BLaER1 treated with 17β-estradiol and CSF1 and Interleukin-3, amounts not matched to agents 10 nM and 100 nM (cell line): ENCODE measurements at regions not wholly inside any gene's neighbourhood (a gene's known extent, or its start where the extent isn't known, plus 50 kb on each side); places are given as distances from the start of the nearest gene placed in this dataset.

ENCODE experiments used
- H3K27ac ChIP-seq, 11 experiments: shearing (Covaris generic); formaldehyde crosslinking; 2 replicates each; pipeline ENCODE4 v1.8.1; 2022
- H3K27me3 ChIP-seq, 11 experiments: shearing (Covaris generic); formaldehyde crosslinking; 2 replicates each; pipeline ENCODE4 v1.8.1; 2022
- H3K36me3 ChIP-seq, 11 experiments: shearing (Covaris generic); formaldehyde crosslinking; 2 replicates each; pipeline ENCODE4 v1.8.1; 2022
- H3K4me1 ChIP-seq, 10 experiments: shearing (Covaris generic); formaldehyde crosslinking; 2 replicates each; pipeline ENCODE4 v1.8.1; 2022
- H3K4me2 ChIP-seq, 11 experiments: shearing (Covaris generic); formaldehyde crosslinking; 2 replicates each; pipeline ENCODE4 v1.8.1; 2022
- H3K4me3 ChIP-seq, 10 experiments: shearing (Covaris generic); formaldehyde crosslinking; 2 replicates each; pipeline ENCODE4 v1.8.1; 2022
- H3K9ac ChIP-seq, 11 experiments: shearing (Covaris generic); formaldehyde crosslinking; 2 replicates each; pipeline ENCODE4 v1.8.1; 2022
- H3K9me3 ChIP-seq, 11 experiments: shearing (Covaris generic); formaldehyde crosslinking; replicated peaks in 1 of 11; 2 replicates each; pipeline ENCODE4 v1.8.1; 2022
- H4K20me1 ChIP-seq, 11 experiments: shearing (Covaris generic); formaldehyde crosslinking; 2 replicates each; pipeline ENCODE4 v1.8.1; 2022
- Cebpa-rat ChIP-seq, 11 experiments: shearing (Covaris generic); IDR thresholded peaks; 2 replicates each; pipeline ENCODE4 v1.8.1; 2022

DNA sequence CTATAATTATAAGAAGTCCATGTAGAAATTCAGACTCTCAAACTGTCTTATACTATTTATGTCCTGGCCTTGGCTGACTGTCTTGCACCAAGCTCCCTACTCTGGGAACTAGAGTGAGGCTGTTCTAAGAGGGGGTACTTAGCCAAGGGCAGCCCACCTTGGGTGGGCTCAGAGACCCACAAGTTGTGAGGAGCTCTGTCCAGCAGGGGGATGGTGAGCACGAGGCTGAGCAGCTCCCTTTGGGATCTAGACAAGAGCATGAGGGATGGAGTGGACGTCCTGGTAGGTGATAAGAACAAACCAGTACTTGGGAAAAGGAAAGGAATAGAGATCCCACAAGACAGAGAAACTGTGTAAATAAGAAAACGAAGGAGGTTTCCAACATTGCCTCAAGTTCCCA is 127.1 kb upstream of the SLC44A3 start:
- Histone ChIP-seq H3K27me3 (peaks cover 0 to 19% (median 10%) of the 10 kb centered on the region in 11 experiments; a peak in 10 of 22 replicates), H3K9me3 (peaks cover 12 to 18% (median 15%) of the 10 kb centered on the region in 11 experiments), H3K4me3 (no peak overlapping the region), H3K36me3 (no peaks in the 10 kb centered on the region), H3K27ac (no peak overlapping the region), H3K4me2 (no peak overlapping the region), H3K4me1 (peaks cover 0 to 13% (median 10%) of the 10 kb centered on the region in 10 experiments; a peak in 15 of 20 replicates), H3K9ac (no peak overlapping the region), H4K20me1 (no peaks in the 10 kb centered on the region)
- TF ChIP-seq Cebpa-rat (IDR thresholded peaks at IDR 0.05): no peak

DNA sequence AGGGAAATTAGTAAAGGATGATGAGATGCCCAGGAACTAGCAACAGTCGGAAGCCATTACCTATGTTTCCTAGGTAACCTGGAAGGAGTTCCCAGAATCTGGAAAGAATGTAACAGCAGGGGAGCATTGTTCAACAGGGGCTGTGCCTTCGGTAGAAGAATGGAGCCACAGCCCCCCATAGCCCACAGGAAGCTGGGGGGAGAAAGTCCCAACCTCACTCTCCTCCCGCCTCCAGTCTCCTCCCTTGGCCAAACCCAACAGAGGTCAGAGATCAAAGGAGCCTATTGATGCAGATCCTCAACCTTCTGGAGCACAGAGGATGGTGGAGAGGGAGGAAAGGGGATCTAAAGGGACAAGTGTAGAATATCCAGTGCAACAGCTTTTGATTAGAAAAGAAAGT is 131.5 kb upstream of the SLC44A3 start:
- Histone ChIP-seq H3K4me2 (no peak overlapping the region), H3K4me1 (no peaks in the 10 kb centered on the region), H3K9me3 (peaks cover 18 to 39% (median 31%) of the 10 kb centered on the region in 11 experiments), H3K9ac (no peak overlapping the region), H3K27me3 (peaks cover 0 to 17% (median 8%) of the 10 kb centered on the region in 11 experiments; a peak in 9 of 22 replicates), H4K20me1 (no peaks in the 10 kb centered on the region), H3K27ac (no peak overlapping the region), H3K36me3 (no peaks in the 10 kb centered on the region), H3K4me3 (no peak overlapping the region)
- no peak for TF ChIP-seq Cebpa-rat (IDR thresholded peaks at IDR 0.05)

DNA sequence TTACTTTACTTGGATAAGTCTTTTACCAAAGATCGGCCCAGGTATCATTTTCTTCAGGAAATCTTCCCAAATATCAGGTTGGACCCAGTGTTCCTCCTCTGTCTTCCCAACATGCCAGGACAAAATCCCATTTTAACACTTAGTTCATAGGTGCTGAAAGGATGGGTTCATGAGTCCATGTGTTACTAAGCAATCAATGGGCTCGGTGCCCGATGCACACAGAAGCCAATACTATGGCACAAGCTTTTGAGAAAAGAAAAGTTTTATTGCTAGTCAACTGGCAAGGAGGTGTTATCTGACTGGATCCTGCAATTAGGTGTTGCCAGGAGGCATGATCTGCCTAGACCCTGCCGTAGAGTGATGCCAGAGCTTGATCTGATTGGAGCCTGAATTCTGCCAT is 133.3 kb upstream of the SLC44A3 start:
- H3K27ac ChIP-seq: no peak overlapping the region
- H3K4me3 ChIP-seq: no peak overlapping the region
- H3K4me1 ChIP-seq: no peaks in the 10 kb centered on the region
- H3K9ac ChIP-seq: no peak overlapping the region
- H3K27me3 ChIP-seq: 0 out of 22 replicates have a peak, but pooled peaks cover 0 to 4% (median 0%) of the 10 kb centered on the region in 11 experiments
- H3K36me3 ChIP-seq: no peaks in the 10 kb centered on the region
- H3K4me2 ChIP-seq: no peak overlapping the region
- no peak for TF ChIP-seq Cebpa-rat (IDR thresholded peaks at IDR 0.05)
- H3K9me3 ChIP-seq: peaks cover 15 to 34% (median 27%) of the 10 kb centered on the region in 11 experiments
- no peaks in the 10 kb centered on the region for H4K20me1 ChIP-seq

- peaks cover 7 to 24% (median 15%) of the 10 kb centered on the region in 11 experiments; a peak in 17 of 22 replicates for H3K9me3 ChIP-seq
- no peaks in the 10 kb centered on the region for H3K36me3 ChIP-seq
- no peak for TF ChIP-seq Cebpa-rat (IDR thresholded peaks at IDR 0.05)
- no peak overlapping the region for H3K4me3 ChIP-seq
- H3K27ac ChIP-seq: no peak overlapping the region
- H3K4me2 ChIP-seq: no peak overlapping the region
- H3K9ac ChIP-seq: no peak overlapping the region
- no peaks in the 10 kb centered on the region for H4K20me1 ChIP-seq
- no peaks in the 10 kb centered on the region for H3K27me3 ChIP-seq
- no peaks in the 10 kb centered on the region for H3K4me1 ChIP-seq
These were observed 135.4 kb upstream of the SLC44A3 start for GRCh38 chr1:94684690-94685250.

DNA sequence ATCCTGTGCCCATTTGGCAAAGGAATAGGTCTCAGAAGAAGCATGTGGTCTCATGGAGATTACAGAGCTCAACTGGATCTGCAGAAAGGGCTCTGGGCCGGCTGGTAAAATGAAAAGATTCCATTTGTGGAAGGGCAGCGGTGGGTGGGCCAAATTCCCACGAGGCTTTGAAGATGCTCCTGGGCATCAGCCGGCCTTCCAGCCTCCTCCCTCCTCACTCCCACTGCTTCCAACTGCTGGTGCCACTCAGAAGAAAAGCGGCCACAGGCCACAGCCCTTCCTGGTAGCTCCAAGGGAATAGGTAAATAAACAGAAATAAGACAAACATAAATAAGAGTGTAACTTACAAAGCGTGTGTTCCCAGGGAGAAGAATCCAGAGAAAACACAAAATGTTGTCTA is 136.3 kb upstream of the SLC44A3 start:
- Histone ChIP-seq H3K4me2 (no peak overlapping the region), H3K27ac (no peak overlapping the region), H3K4me1 (no peaks in the 10 kb centered on the region), H3K36me3 (no peaks in the 10 kb centered on the region), H3K27me3 (no peaks in the 10 kb centered on the region), H3K9ac (no peak overlapping the region), H3K4me3 (no peak overlapping the region), H3K9me3 (peaks cover 7 to 24% (median 15%) of the 10 kb centered on the region in 11 experiments; a peak in 17 of 22 replicates), H4K20me1 (no peaks in the 10 kb centered on the region)
- no peak for TF ChIP-seq Cebpa-rat (IDR thresholded peaks at IDR 0.05)

GRCh38 chr1:94680039-94680377 is 138.4 kb upstream of the F3 start:
- Histone ChIP-seq H3K9ac (no peak overlapping the region), H3K27ac (no peak overlapping the region), H3K4me1 (no peaks in the 10 kb centered on the region), H3K36me3 (no peaks in the 10 kb centered on the region), H3K27me3 (no peaks in the 10 kb centered on the region), H3K4me2 (no peak overlapping the region), H3K4me3 (no peak overlapping the region), H4K20me1 (no peaks in the 10 kb centered on the region), H3K9me3 (0 out of 22 replicates have a peak, but pooled peaks cover 0 to under 1% (median 0%) of the 10 kb centered on the region in 11 experiments)
- TF ChIP-seq Cebpa-rat (IDR thresholded peaks at IDR 0.05): no peak

DNA sequence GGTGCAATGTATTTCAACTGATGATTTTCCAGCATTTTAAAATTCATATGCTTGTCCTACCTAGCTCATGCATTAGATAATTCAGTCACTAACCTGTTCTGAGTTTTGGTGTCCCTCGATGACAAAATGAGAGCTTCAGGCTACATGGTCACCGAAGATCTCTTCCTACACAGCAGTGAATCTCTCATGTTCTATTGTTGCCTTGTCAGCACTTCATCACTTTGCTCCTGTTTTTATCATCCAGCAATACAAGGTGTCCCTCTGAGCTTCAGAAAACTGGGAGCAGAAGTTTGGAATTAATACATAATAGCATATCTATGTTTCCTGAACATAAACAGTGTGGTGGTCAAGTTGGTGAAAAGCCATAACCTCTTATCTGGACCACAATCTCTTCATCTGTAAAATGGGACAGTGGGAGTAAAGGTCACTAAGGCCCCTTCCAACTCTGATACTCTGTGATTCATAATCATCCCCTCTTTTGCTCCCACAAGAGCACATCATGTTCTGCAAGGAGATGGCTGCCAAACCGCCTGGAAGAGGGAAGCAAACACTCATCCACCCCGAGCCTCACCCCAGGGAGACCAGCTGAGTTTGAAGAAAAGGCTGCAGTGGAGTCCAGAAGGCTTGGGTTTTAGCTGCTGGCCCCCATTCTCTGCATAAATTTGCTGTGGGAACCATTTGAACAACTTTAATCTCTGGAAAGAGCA is 137.9 kb upstream of the F3 start:
- Histone ChIP-seq H3K36me3 (no peaks in the 10 kb centered on the region), H3K4me1 (no peaks in the 10 kb centered on the region), H4K20me1 (no peaks in the 10 kb centered on the region), H3K9ac (no peak overlapping the region), H3K27me3 (no peaks in the 10 kb centered on the region), H3K9me3 (no peaks in the 10 kb centered on the region), H3K4me3 (no peak overlapping the region), H3K27ac (no peak overlapping the region), H3K4me2 (no peak overlapping the region)
- no peak for TF ChIP-seq Cebpa-rat (IDR thresholded peaks at IDR 0.05)

DNA sequence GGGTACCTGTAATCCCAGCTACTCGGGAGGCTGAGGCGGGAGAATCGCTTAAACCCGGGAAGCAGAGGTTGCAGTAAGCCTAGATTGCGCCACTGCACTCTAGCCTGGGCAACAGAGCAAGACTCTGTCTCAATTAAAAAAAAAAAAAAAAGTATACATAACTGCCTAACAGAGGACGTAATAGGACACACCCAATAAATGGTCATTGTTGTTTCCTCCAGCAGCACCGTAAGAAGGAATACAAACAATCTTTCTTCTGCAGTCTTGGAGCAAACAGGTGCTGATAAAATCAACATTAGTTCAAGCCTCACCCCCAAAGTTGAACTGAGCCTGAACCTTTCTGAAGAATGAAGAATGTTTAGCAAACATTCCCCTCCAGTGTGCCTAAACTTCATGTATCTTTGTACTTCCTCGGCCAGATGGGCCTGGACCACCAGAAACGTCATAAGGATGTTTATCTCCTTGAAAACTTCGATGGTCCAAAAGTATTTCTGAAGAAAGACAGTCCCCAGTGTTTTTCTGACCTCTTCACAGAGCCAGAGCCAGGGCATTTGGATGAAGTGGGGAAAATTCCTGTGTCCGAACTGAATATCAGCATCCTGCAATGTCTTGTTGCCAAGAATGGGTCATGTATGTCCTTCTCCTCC is 136.8 kb upstream of the F3 start:
- no peak overlapping the region for H3K27ac ChIP-seq
- H4K20me1 ChIP-seq: no peaks in the 10 kb centered on the region
- H3K36me3 ChIP-seq: no peaks in the 10 kb centered on the region
- no peaks in the 10 kb centered on the region for H3K27me3 ChIP-seq
- H3K9ac ChIP-seq: no peak overlapping the region
- H3K4me2 ChIP-seq: no peak overlapping the region
- H3K4me3 ChIP-seq: no peak overlapping the region
- no peaks in the 10 kb centered on the region for H3K4me1 ChIP-seq
- H3K9me3 ChIP-seq: no peaks in the 10 kb centered on the region
- no peak for TF ChIP-seq Cebpa-rat (IDR thresholded peaks at IDR 0.05)

GRCh38 chr1:94677714-94678113 is 136.2 kb upstream of the F3 start:
- Histone ChIP-seq H3K9ac (no peak overlapping the region), H3K27ac (no peak overlapping the region), H3K4me1 (no peaks in the 10 kb centered on the region), H3K36me3 (no peaks in the 10 kb centered on the region), H4K20me1 (no peaks in the 10 kb centered on the region), H3K4me3 (no peak overlapping the region), H3K9me3 (no peaks in the 10 kb centered on the region), H3K4me2 (no peak overlapping the region), H3K27me3 (no peaks in the 10 kb centered on the region)
- no peak for TF ChIP-seq Cebpa-rat (IDR thresholded peaks at IDR 0.05)
